ENCODE measurements at regions not wholly inside any gene's neighbourhood (a gene's known extent, or its start where the extent isn't known, plus 50 kb on each side); places are given as distances from the start of the nearest gene placed in this dataset.

GRCh38 chr19:32164384-32164992 lies 180.9 kb upstream of the ZNF507 start:
- H3K27me3 ChIP-seq (ENCODE audit: insufficient read depth, poor library complexity, severe bottlenecking): no peaks in the 10 kb centered on the region
- no peak overlapping the region for H3K27ac ChIP-seq (replicated peaks)
- no peak for DNase-seq (ENCODE audit: low read depth in 1 of 2, low spot score in 1 of 2)
- no peak overlapping the region for H3K4me3 ChIP-seq (replicated peaks; ENCODE audit: insufficient read depth, low read length)
- no peak for TF ChIP-seq SPI1 (IDR thresholded peaks at IDR 0.05; ENCODE audit: borderline replicate concordance, low read depth)
- TF ChIP-seq POLR2AphosphoS5 (IDR thresholded peaks at IDR 0.05; ENCODE audit: low read depth): no peak
- TF ChIP-seq CTCF (IDR thresholded peaks at IDR 0.05; ENCODE audit: insufficient read depth, low read length): no peak
- no peak for TF ChIP-seq REST (IDR thresholded peaks at IDR 0.05; ENCODE audit: insufficient replicate concordance, low read depth)
- no peak for TF ChIP-seq GABPA (IDR thresholded peaks at IDR 0.05; ENCODE audit: low read depth)

- TF ChIP-seq REST (IDR thresholded peaks at IDR 0.05; ENCODE audit: insufficient replicate concordance, low read depth) (no peak), POLR2AphosphoS5 (IDR thresholded peaks at IDR 0.05; ENCODE audit: low read depth) (no peak), GABPA (IDR thresholded peaks at IDR 0.05; ENCODE audit: low read depth) (no peak), SPI1 (IDR thresholded peaks at IDR 0.05; ENCODE audit: borderline replicate concordance, low read depth) (no peak), CTCF (IDR thresholded peaks at IDR 0.05; ENCODE audit: insufficient read depth, low read length) (no peak)
- Histone ChIP-seq H3K27me3 (ENCODE audit: insufficient read depth, poor library complexity, severe bottlenecking) (no peaks in the 10 kb centered on the region), H3K27ac (replicated peaks) (no peak overlapping the region), H3K4me3 (replicated peaks; ENCODE audit: insufficient read depth, low read length) (no peak overlapping the region)
- DNase-seq (ENCODE audit: low read depth in 1 of 2, low spot score in 1 of 2): no peak
These were observed 180.3 kb upstream of the ZNF507 start for GRCh38 chr19:32165141-32165540.

GRCh38 chr19:32165750-32166149 lies 179.7 kb upstream of the ZNF507 start:
- Histone ChIP-seq H3K27me3 (ENCODE audit: insufficient read depth, poor library complexity, severe bottlenecking) (no peaks in the 10 kb centered on the region), H3K27ac (replicated peaks) (no peak overlapping the region), H3K4me3 (replicated peaks; ENCODE audit: insufficient read depth, low read length) (no peak overlapping the region)
- TF ChIP-seq REST (IDR thresholded peaks at IDR 0.05; ENCODE audit: insufficient replicate concordance, low read depth): no peak
- TF ChIP-seq GABPA (IDR thresholded peaks at IDR 0.05; ENCODE audit: low read depth): no peak
- TF ChIP-seq SPI1 (IDR thresholded peaks at IDR 0.05; ENCODE audit: borderline replicate concordance, low read depth): no peak
- DNase-seq (ENCODE audit: low read depth in 1 of 2, low spot score in 1 of 2): no peak

All from HL-60 (cell line).